HG03039 (cell line): ENCODE measurements at regions not wholly inside any gene's neighbourhood (a gene's known extent, or its start where the extent isn't known, plus 50 kb on each side); places are given as distances from the start of the nearest gene placed in this dataset.
"Not testable (repeated sequence)": the region's sequence is repeated elsewhere in the genome, so short reads cannot be mapped to it uniquely, and the experiment has no call there.

Experiments
- ATAC-seq: cut with Tn5 transposase; IDR thresholded peaks from one replicate; pipeline ENCODE4 v1.9.1; 2021; ENCODE audit warnings: mild to moderate bottlenecking, moderate library complexity; ENCODE audit not compliant: unreplicated experiment

DNA sequence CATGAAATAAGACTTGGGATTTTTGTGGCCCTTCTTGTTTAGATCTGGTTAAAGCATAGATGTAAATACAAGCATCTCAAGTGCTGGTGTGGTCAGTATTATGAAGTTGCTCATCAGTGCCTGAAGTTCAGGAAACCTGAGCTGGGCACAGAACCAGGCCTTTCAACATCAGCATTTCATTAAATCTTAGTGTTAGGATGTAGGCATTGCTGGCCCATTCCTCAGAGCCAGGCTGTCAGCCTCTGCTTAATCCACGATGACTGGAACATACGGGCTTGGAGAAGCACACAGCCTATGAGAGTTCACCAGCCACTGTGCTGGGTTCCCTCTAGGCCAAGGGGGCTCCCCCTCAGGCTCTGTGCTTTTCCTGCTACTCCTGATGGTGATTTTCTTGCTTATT is 270.2 kb downstream of the EN1 start:
- no peak for ATAC-seq

DNA sequence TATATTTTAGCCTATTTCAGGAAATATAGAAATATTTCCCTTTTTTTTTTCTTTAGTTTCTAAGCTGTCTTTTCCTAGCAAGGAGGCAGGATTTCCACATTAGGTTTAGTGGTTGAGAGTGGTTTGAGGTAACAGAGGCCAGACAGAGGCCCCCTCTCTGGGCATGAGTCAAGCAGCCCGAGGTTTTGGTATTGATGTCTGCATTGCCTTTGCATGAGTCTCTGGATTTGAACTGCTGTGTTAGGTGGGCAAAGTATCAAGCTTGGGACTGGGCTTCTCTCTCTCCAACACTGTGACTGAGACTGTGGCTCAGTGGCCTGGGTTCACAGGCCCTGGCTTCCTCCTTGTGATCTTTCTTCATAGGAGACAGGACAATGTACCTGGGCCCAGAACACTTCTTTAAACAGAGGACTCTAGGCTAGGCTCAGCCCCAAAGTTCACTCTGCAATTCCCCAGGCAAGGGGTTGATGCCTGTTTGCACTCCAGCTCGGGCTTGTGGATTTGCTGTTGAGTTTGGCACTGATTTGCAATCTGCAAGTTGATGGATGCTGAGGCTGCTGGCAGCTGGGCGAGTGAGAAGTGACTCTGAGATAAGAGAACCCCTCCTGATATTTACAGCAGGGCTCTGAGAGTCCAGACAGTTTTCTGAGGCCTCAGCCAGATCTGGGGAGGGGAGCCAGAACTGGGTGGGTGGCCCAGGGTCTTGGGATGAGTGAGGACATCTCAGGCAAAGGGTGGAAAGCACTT is 271.2 kb downstream of the EN1 start:
- no peak for ATAC-seq

DNA sequence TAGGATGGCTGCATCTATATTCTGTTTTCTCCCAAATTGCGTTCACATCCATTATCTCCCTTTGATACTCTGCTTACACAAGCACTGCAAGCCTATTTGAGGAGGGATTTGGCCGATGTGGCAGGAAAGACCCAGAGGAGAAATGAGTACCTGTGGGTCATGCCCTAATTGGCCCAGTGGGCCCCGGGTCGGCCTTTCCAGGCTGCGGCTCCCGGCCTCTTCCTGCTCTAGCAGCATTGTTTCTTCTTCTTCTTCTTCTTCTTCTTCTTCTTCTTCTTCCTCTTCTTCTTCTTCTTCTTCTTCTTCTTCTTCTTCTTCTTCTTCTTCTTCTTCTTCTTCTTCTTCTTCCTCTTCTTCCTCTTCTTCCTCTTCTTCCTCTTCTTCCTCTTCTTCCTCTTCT is 275.1 kb downstream of the EN1 start:
- not testable (repeated sequence) for ATAC-seq

DNA sequence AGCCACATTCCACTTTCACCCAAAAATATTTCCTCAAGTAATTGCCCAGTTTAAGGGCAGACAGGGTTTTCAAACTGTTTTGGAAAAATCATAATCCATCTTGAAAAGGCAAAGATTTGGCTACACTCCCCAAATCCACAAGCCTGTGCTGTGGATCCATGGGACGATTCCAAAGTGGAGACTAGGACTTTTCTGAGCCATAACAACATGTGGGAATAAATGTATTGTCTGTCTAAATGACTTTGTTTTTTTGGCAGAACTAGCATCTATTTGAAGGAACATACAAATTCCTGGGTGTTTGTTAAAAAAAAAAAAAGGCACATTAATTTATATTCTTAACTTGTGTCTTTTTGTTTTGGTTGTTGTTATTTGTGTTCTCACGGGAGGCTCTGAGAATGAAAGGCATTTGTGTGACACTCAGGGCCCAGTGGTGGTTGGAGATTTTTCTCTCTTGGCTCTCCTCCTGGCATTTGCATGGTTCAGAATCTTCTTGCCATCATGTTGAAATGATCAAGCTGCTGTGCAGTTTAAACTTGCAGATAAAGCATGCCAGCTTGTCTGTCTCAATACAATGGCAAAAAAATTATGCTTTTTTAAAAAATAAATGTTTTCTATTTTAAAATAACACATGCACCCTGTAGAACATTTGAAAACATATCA is 277.4 kb downstream of the EN1 start:
- ATAC-seq: no peak

DNA sequence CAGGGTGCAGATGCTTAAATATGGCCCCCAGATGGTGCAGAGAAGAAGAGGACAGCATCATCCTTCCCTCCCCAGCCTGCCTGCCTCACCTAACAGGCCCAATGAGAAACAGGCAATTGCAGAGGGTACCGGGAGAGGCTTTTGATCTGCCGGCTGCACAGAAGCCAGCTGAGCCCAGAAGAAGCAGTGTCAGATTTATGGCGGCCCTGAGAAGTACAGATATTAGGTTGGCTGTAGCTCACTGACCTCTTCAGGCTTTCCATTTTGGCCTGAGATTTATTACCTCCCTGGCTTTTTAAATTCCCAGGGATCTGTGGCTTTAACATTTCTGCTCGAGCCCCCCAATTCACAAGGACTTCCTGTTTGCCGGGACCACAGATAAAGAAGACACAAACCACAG is 278.7 kb downstream of the EN1 start:
- no peak for ATAC-seq

DNA sequence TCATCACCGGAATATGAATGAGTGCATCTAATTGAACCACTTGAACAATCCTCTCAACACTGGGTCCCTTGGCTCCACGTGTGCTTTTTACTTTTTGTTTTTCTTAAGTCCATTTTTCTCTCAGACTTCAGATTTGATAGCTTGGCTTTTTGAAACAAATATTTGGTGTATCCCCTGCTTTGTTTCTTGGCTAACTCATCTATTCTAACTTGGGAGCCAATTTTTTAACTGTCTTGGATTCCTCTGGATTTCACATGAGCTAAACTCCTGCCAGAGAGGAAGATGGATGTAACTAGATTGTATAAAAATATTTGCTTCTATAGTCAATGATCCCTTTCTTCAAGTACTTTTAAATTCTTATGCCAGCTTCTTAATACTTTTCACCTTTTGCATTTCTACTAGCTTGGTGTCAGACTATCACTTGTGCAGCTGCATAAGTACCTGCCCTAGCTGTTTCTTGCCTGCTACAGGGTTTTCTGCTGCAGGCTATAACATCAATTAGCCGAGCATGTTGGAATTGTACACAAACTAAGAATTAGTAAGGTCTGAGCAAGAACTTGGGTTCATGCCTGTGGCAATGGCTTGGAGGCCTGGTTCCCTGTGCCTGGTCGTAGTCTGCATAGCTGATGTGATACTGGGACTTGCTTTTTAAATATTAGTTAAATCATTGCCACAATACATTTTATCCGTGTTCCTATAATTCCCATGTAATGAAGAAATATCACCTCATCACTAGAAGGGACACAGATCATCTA is 281.5 kb downstream of the EN1 start:
- ATAC-seq: no peak

DNA sequence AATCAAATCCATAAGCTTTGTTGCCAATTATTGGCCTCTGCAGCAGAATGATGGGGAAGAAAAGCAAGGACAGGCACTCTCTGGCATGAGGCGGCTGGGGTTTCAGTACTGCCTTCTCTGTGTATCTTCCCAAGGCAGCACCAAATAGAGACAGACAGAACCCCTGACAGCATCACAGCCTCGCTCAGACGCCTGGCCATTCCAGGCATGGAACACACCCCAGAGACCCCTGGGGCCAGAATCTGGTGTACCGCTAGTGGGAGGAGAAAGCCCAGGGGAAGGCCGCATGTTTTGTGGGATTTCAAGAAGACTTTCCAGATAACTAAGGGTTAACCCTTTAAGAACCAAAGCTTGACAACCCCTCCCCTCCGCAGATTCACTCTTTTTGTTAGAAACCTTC is 282.1 kb downstream of the EN1 start:
- no peak for ATAC-seq

DNA sequence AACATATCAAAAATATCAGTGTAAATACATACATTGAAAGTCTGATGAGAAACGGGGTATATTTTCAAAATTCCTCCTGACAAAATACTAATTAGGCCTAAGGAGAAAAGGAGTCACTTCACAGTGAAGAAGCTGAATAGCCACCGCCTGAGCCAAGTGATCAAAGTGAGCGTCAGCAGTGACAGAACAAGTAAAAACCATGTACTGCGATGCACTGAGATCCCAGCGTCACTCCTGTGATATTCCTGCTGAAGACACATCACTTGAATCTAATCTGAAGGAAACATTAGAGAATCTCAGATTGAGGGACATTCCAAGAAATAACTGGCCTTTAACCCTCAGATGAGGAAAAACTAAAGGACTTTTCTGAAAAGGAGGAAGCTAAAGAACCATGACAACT is 285.3 kb downstream of the EN1 start:
- no peak for ATAC-seq

DNA sequence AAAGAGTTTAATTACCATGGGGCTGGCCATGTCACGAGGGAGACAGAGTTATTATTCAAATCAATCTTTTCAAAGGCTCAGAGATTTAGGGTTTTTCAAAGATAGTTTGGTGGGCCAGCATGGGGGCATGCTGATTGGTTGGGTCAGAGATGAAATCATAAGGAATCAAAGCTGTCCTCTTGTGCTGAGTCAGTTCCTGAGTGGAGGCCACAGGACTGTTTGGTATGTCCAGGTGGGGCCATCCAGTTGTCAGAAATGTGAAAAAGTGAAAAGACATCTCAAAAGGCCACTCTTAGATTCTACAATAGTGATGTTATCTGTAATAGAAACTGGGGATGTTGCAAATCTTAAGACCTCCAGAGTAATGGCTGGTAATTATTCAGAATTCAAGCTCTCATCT is 288.6 kb downstream of the EN1 start:
- ATAC-seq: no peak

DNA sequence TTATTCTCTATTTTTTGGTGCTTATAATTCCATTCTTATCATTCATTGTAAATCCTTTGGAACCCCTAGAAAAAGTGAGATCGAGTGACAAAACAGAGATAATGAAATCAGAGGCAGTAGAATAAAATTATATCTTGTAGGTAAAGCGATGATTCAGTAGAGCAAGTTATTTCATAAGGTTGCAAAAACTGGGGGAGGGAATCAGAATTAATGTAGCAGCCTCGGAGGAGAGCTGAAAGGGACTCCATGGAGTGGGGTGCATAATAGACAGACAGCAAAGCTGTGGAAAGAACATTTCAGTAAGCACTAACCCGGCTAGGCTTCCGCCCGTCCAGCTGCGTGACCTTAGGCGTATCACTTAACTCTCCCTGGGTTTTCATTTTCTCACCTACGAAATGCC is 289.7 kb downstream of the EN1 start:
- ATAC-seq: no peak

DNA sequence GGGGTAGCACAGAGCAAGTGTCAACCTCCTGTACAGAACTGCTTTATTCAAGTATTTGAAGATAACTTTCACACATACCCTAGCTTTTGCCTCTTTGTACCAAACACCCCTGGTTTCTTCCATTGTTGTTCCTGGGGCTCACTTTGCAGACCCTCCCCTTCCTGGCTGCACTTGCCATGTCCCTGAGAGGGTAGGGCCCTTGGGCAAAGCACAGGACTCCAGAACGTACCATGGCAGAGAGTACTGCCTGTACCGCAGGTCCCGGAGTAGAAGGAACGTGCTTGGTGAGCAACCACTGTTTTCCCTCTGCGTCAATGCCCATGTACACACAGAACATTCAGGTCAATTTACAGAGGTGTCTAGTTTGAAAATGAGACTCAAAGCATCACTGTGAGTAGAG is 290.4 kb downstream of the EN1 start:
- no peak for ATAC-seq

DNA sequence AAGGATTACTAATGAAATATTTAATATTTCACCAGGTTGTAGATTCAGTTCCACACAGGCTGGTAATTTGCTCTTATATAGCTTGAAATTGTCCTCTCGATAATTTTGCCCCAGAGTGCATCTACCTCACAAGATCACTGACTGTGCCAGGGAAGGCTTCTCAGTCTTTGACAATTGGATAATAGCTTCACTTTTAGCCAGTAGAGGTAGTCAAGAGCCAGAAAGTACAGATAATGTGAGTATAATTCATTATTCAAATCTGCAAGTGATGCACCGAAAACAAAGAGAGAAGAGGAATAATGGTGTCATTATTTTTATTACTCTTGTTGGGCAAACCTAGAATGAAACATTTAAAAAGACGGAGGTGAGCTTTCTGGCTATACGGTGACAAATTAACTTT is 292.8 kb downstream of the EN1 start:
- ATAC-seq: no peak

DNA sequence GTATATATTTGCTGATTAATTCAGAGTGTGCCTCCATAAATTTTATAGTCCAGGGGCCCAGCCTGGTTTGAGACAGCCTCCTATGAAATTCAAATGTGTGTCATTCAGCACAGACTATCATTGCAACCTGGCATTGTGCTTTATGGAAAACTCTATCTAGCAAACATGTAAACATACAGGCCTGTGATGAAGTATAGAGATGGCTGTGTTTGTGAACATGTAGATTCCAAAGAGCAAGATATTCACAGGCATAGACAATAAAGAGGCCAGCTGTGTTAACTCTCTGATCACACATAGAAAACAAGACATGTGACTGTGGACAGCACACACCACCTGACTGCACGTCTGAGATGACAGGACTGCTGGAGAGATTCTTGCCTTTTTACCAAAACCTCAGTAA is 297.9 kb downstream of the EN1 start:
- no peak for ATAC-seq

DNA sequence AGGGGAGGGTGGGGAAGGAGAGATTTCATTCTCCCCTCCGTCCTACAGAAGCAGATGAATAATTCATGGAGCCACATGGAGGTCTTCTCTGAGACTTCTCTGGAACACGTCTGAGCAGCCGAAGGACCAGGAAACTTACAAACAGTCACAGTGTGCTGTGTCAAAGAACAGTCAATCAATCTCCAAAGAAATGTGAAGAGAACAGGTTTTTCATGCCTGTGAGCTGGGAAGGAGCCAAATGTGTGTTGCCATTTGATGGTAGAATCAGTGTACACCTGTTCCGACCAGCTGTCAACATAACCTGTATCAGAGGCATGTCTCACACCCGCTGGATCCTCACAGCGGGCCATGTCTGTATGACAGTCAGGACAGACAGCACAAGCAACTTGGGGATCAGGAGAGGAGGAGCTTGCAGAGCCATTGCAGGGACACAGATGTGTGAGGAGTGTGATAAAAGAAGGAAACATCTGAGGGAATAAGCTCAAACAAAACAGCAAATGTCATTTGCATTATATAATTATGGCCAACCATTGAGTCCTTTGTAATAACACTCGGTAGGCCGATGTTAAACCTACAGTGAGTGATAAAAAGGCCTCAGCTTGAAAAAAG is 298.5 kb downstream of the EN1 start:
- no peak for ATAC-seq

DNA sequence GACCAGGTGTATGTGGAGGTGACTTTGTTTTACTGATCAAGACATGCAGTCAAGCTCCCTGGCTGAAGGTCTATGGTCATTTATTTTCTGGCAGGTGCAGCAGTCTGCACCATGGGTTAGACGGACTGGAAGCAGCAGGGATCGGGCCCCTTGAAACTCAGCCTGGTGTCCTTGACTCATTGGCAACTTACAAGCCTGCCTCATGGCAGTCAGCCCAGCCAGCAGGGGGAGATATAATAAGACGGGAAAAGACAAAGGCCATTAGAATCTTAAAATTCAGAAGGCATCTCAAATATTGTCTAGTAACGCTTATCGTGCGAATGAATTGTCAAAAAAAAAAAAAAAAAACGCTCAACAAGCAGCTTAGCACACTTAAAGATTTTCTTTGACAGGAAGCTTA is 308.2 kb downstream of the EN1 start:
- no peak for ATAC-seq

DNA sequence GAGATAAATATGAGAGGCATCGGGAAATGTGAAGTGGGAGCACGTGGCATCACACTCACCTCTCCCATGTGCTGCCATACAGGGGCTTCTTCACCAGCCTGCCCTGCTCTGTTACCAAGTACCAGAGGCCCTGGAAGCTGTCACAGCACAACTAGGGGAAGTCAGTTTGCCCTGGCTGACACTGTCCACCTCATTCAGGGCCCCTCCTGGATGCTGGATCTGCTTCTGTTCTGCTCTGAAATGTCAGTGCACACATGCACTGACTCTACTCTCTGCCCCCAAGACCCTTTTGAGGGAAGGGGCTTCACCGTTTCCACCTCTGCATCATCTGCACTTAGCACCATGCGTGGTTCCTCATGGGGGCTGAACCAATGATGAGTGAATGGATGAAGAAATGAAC is 311.1 kb downstream of the EN1 start:
- no peak for ATAC-seq

DNA sequence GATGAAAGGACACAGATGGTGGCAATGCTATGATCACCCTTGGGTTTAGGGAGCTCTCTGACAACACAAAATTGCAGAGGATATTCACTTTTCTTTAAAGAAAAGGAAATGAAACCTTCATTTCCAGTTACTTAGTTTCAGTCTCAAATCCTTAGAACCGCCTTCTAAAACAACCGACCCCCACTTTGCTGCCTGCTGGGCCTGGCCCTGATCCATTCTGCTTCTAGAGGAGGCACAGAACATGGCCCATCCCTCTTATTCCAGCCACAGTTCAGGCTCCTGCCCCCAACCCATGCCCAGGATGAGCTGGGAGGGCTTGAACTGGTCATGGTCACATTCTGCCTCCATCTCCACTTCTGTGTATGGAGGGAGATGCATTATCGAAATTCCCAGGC is 311.6 kb downstream of the EN1 start:
- ATAC-seq: no peak

DNA sequence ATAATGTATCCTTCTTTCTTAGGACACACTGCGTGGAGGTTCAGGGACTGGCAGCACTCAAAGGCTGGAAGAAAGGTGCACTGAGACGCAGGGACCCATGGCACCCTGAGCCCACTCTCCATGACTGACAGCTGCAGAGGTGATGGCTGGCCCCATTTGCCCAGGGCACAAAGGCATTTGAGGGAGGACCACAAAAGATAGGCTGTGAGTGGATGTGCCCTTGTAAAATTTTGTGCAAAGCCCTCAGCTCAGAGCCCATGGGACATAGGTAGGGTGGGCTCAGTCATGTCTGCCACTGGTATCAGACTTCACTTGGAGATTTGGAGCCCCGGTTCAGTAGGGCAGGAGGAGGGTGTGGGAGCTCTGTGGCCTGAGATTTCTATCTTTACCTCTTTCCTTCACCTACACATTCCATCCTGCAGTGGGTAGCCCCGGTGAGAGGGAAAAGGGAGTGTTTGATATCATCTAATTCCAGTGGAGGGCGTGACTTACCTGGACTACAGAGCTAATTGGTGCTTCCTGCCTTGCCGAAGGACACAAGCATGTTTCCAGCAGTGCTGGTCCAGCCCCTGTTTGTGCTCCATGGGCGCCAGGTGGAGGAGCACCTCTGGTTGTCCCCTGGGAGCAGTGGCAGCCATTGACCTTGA is 312.2 kb downstream of the EN1 start:
- no peak for ATAC-seq

DNA sequence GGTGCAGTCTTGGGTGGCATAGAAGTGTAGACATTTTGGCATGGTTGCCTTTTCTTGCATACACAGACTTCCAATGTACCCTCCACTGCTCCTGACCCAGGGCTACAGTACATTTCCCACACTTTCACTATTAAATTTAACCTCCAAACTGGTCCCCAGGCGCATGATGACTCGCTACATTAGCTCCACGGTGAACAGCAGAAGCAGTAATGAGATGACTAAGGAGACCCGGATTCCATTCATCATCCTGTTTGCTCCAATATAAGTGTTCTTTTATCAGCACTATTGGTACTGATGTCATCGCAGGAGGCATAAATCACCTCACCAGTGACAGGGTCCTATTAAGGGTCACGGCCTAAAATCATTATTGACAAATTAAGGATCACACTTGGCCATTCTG is 316.5 kb downstream of the EN1 start:
- ATAC-seq: no peak

DNA sequence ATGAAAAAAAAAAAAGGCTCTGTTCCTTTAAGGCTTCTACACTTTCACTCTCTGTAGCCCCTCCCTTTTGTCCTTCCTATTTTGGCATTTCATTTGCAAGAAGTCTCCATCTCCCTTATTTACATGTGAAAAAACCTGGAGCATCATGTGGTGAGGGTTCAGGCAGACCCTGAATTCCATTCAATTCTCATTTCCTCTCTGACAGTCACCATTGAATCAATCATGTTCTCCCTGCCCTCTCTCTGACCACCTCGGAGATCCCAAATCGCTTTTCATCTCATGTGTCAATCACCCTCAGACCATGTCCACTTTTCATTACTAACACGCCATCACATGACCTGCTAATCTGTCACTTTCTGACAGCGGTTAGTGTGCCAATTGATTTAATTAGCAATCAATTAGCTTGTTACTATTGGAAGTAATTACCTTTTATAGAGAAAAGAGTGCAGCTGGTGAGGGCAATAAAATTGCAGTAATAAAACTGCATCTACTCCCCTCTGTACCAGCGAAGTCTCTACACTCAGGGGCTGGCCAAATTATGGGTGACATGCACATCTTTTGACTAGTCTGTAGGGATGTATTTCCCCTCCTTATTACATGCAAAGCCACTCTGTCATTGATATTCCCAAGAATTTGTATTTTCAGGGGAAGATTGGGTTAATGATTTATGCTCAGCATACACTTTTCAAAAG is 317.4 kb downstream of the EN1 start:
- ATAC-seq: no peak

DNA sequence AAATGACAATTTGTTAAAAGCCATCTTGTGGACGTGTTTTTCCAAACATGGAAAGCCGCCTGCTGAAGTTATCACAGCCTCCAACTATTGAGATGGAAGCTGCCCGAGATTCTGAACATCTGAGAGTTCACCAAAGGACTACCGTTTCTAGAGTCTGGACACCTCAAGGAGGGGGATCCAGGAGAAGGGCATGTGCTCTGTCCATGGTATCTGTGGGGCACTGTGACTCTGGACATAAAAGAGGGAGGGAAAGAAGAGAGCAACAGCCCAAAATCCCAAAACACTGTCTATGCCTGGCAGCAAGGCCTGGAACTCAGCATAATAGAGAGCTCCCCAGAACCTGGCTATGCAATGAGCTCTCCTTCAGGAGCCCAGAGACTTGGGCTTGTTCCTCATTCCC is 319.9 kb downstream of the EN1 start:
- no peak for ATAC-seq
